AG04449 (cell line): ENCODE measurements at regions not wholly inside any gene's neighbourhood (a gene's known extent, or its start where the extent isn't known, plus 50 kb on each side); places are given as distances from the start of the nearest gene placed in this dataset.

Source experiments
- CTCF ChIA-PET: fragments of 350-600 bp; formaldehyde crosslinking; extraction: SDS; loops from one replicate; lab custom pipeline; 2021; ENCODE audit warnings: antibody characterized with exemption; lab: Yijun Ruan, JAX
- POLR2A ChIA-PET: fragments of 400-600, 350-600 bp; formaldehyde crosslinking; extraction: SDS; loops from one replicate; lab custom pipeline; 2020; ENCODE audit warnings: antibody characterized with exemption, inconsistent platforms; lab: Yijun Ruan, JAX
- DNase-seq: peaks from one replicate; pipeline ENCODE4 v3.0.0-alpha.2; 2010; ENCODE audit warnings: low read depth, low spot score
- H3K4me3 ChIP-seq: 2 replicates; pipeline ENCODE4 v1.5.1; 2011; ENCODE audit warnings: low read depth, mild to moderate bottlenecking, control low read depth, low read length
- CTCF ChIP-seq: IDR thresholded peaks from one replicate; pipeline ENCODE4 v1.5.1; 2011; ENCODE audit warnings: mild to moderate bottlenecking, moderate library complexity, low read length, control low read depth, inconsistent platforms; ENCODE audit not compliant: insufficient read depth; ENCODE audit errors: missing control alignments

- ChIA-PET CTCF (no interaction called here), POLR2A (no interaction called here)
- no peak overlapping the region for H3K4me3 ChIP-seq
- no peak for DNase-seq
- TF ChIP-seq CTCF: no peak
Measured at GRCh38 chr4:64975177-64975576, 565.9 kb upstream of the TECRL start.

- no peak for DNase-seq
- no peak for TF ChIP-seq CTCF
- CTCF ChIA-PET: no interaction called here
- POLR2A ChIA-PET: no interaction called here
- no peak overlapping the region for H3K4me3 ChIP-seq
Measured at GRCh38 chr4:64969081-64969480, 559.8 kb upstream of the TECRL start.

GRCh38 chr4:64967286-64967685, 558.0 kb upstream of the TECRL start:
- no peak for DNase-seq
- ChIA-PET CTCF (no interaction called here), POLR2A (no interaction called here)
- TF ChIP-seq CTCF: no peak
- no peak overlapping the region for H3K4me3 ChIP-seq

- no peak overlapping the region for H3K4me3 ChIP-seq
- TF ChIP-seq CTCF: no peak
- no peak for DNase-seq
- CTCF ChIA-PET: no interaction called here
- POLR2A ChIA-PET: no interaction called here
Measured at GRCh38 chr4:64960516-64960915, 551.3 kb upstream of the TECRL start.

- ChIA-PET CTCF (no interaction called here), POLR2A (no interaction called here)
- DNase-seq: no peak
- no peak overlapping the region for H3K4me3 ChIP-seq
- no peak for TF ChIP-seq CTCF
Measured at GRCh38 chr4:64940698-64941097, 531.4 kb upstream of the TECRL start.

- no peak overlapping the region for H3K4me3 ChIP-seq
- no peak for TF ChIP-seq CTCF
- ChIA-PET POLR2A (no interaction called here), CTCF (no interaction called here)
- no peak for DNase-seq
Measured at GRCh38 chr4:64935469-64936001, 526.3 kb upstream of the TECRL start.
